ENCODE measurements at regions not wholly inside any gene's neighbourhood (a gene's known extent, or its start where the extent isn't known, plus 50 kb on each side); places are given as distances from the start of the nearest gene placed in this dataset.
"Not testable (repeated sequence)": the region's sequence is repeated elsewhere in the genome, so short reads cannot be mapped to it uniquely, and the experiment has no call there.

GRCh38 chr9:41075671-41076070 lies 52.8 kb downstream of the FOXD4L6 start:
- not testable (repeated sequence) for DNase-seq (ENCODE audit: extremely low read depth in 1 of 11, low read depth in 9 of 11, low spot score in 4 of 11)

- DNase-seq (ENCODE audit: extremely low read depth in 1 of 11, low read depth in 9 of 11, low spot score in 4 of 11) = not testable (repeated sequence)
Measured at GRCh38 chr9:41074356-41074942, 54.0 kb downstream of the FOXD4L6 start.

GRCh38 chr9:41073471-41074243 lies 54.8 kb downstream of the FOXD4L6 start:
- DNase-seq (ENCODE audit: extremely low read depth in 1 of 11, low read depth in 9 of 11, low spot score in 4 of 11) = not testable (repeated sequence)

GRCh38 chr9:41064125-41064795 lies 64.2 kb downstream of the FOXD4L6 start:
- not testable (repeated sequence) for DNase-seq (ENCODE audit: extremely low read depth in 1 of 11, low read depth in 9 of 11, low spot score in 4 of 11)

GRCh38 chr9:41063243-41063642 lies 65.2 kb downstream of the FOXD4L6 start:
- not testable (repeated sequence) for DNase-seq (ENCODE audit: extremely low read depth in 1 of 11, low read depth in 9 of 11, low spot score in 4 of 11)

- not testable (repeated sequence) for DNase-seq (ENCODE audit: extremely low read depth in 1 of 11, low read depth in 9 of 11, low spot score in 4 of 11)
Measured at GRCh38 chr9:41059603-41060002, 68.9 kb downstream of the FOXD4L6 start.

GRCh38 chr9:41053666-41054363 lies 74.7 kb downstream of the FOXD4L6 start:
- not testable (repeated sequence) for DNase-seq (ENCODE audit: extremely low read depth in 1 of 11, low read depth in 9 of 11, low spot score in 4 of 11)

- DNase-seq (ENCODE audit: extremely low read depth in 1 of 11, low read depth in 9 of 11, low spot score in 4 of 11) = not testable (repeated sequence)
Measured at GRCh38 chr9:41048672-41049071, 79.8 kb downstream of the FOXD4L6 start.

- DNase-seq (ENCODE audit: extremely low read depth in 1 of 11, low read depth in 9 of 11, low spot score in 4 of 11) = not testable (repeated sequence)
Measured at GRCh38 chr9:41047792-41048191, 80.7 kb downstream of the FOXD4L6 start.

- not testable (repeated sequence) for DNase-seq (ENCODE audit: extremely low read depth in 1 of 11, low read depth in 9 of 11, low spot score in 4 of 11)
Measured at GRCh38 chr9:41044930-41045329, 83.6 kb downstream of the FOXD4L6 start.

GRCh38 chr9:41043433-41043832 lies 85.0 kb downstream of the FOXD4L6 start:
- not testable (repeated sequence) for DNase-seq (ENCODE audit: extremely low read depth in 1 of 11, low read depth in 9 of 11, low spot score in 4 of 11)

GRCh38 chr9:41042111-41042510 lies 86.4 kb downstream of the FOXD4L6 start:
- not testable (repeated sequence) for DNase-seq (ENCODE audit: extremely low read depth in 1 of 11, low read depth in 9 of 11, low spot score in 4 of 11)

- not testable (repeated sequence) for DNase-seq (ENCODE audit: extremely low read depth in 1 of 11, low read depth in 9 of 11, low spot score in 4 of 11)
Measured at GRCh38 chr9:41040705-41041342, 87.7 kb downstream of the FOXD4L6 start.

- not testable (repeated sequence) for DNase-seq (ENCODE audit: extremely low read depth in 1 of 11, low read depth in 9 of 11, low spot score in 4 of 11)
Measured at GRCh38 chr9:41035276-41035675, 93.2 kb downstream of the FOXD4L6 start.

GRCh38 chr9:41034699-41035197 lies 93.7 kb downstream of the FOXD4L6 start:
- DNase-seq (ENCODE audit: extremely low read depth in 1 of 11, low read depth in 9 of 11, low spot score in 4 of 11) = not testable (repeated sequence)

- DNase-seq (ENCODE audit: extremely low read depth in 1 of 11, low read depth in 9 of 11, low spot score in 4 of 11) = not testable (repeated sequence)
Measured at GRCh38 chr9:41033877-41034276, 94.6 kb downstream of the FOXD4L6 start.

GRCh38 chr9:41033360-41033759 lies 95.1 kb downstream of the FOXD4L6 start:
- DNase-seq (ENCODE audit: extremely low read depth in 1 of 11, low read depth in 9 of 11, low spot score in 4 of 11) = not testable (repeated sequence)

GRCh38 chr9:41026912-41027676 lies 101.4 kb downstream of the FOXD4L6 start:
- not testable (repeated sequence) for DNase-seq (ENCODE audit: extremely low read depth in 1 of 11, low read depth in 9 of 11, low spot score in 4 of 11)

Measured in renal cortex interstitium (tissue), 11 donors.